WERI-Rb-1 (cell line): ENCODE measurements at regions not wholly inside any gene's neighbourhood (a gene's known extent, or its start where the extent isn't known, plus 50 kb on each side); places are given as distances from the start of the nearest gene placed in this dataset.
"Not testable (repeated sequence)": the region's sequence is repeated elsewhere in the genome, so short reads cannot be mapped to it uniquely, and the experiment has no call there.

Source experiments
- DNase-seq: peaks from one replicate; pipeline ENCODE4 v3.0.0-alpha.2; 2020
- H3K27ac ChIP-seq: fragments of 250-450 bp; sonication (Bioruptor Pico); 2 replicates; pipeline ENCODE4 v1.5.1; 2020; ENCODE audit warnings: mild to moderate bottlenecking, moderate library complexity
- H3K27me3 ChIP-seq: fragments of 250-450 bp; sonication (Bioruptor Pico); 2 replicates; pipeline ENCODE4 v1.5.1; 2021; ENCODE audit warnings: mild to moderate bottlenecking, low read depth, moderate library complexity; ENCODE audit not compliant: insufficient read depth, severe bottlenecking
- H3K36me3 ChIP-seq: fragments of 250-450 bp; sonication (Bioruptor Pico); 2 replicates; pipeline ENCODE4 v1.5.1; 2020; ENCODE audit warnings: mild to moderate bottlenecking, moderate library complexity
- H3K4me3 ChIP-seq: 2 replicates; pipeline ENCODE4 v1.5.1; 2011; ENCODE audit warnings: low read depth, mild to moderate bottlenecking, control low read depth, low read length
- H3K9me3 ChIP-seq: fragments of 250-450 bp; sonication (Bioruptor Pico); 2 replicates; pipeline ENCODE4 v1.5.1; 2021; ENCODE audit warnings: mild to moderate bottlenecking, moderate library complexity; ENCODE audit not compliant: severe bottlenecking
- TF ChIP-seq, protein P1 (sequence below): IDR thresholded peaks from 2 replicates; pipeline ENCODE4 v1.5.1; 2011; ENCODE audit warnings: low read depth, mild to moderate bottlenecking, control low read depth, inconsistent platforms, low read length

DNA sequence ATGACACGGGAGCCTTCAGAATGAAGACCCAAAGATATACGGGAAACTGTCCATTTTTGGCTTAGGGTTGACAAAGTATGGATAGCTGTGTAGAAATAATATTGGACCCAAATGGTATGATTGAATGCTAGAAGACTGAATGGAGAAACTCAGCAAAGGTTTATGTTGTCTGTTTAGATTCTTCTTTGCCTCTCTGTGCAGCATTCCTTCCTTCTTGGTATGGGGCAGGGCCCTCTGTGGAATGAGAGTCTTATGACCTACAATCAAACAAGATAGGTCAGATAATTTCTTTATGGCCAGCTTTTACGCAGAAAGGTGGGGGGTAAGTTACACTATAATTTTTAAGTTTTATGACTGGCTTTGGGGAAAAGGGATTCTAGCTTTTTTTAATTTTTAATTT lies 124.3 kb downstream of the PCDH10 start:
- H3K36me3 ChIP-seq, result no peaks in the 10 kb centered on the region
- TF ChIP-seq, protein P1, sequence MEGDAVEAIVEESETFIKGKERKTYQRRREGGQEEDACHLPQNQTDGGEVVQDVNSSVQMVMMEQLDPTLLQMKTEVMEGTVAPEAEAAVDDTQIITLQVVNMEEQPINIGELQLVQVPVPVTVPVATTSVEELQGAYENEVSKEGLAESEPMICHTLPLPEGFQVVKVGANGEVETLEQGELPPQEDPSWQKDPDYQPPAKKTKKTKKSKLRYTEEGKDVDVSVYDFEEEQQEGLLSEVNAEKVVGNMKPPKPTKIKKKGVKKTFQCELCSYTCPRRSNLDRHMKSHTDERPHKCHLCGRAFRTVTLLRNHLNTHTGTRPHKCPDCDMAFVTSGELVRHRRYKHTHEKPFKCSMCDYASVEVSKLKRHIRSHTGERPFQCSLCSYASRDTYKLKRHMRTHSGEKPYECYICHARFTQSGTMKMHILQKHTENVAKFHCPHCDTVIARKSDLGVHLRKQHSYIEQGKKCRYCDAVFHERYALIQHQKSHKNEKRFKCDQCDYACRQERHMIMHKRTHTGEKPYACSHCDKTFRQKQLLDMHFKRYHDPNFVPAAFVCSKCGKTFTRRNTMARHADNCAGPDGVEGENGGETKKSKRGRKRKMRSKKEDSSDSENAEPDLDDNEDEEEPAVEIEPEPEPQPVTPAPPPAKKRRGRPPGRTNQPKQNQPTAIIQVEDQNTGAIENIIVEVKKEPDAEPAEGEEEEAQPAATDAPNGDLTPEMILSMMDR, result no peak
- no peak for DNase-seq
- H3K27ac ChIP-seq, result no peak overlapping the region
- H3K9me3 ChIP-seq, result no peaks in the 10 kb centered on the region
- H3K4me3 ChIP-seq, result no peak overlapping the region
- H3K27me3 ChIP-seq, result no peaks in the 10 kb centered on the region

DNA sequence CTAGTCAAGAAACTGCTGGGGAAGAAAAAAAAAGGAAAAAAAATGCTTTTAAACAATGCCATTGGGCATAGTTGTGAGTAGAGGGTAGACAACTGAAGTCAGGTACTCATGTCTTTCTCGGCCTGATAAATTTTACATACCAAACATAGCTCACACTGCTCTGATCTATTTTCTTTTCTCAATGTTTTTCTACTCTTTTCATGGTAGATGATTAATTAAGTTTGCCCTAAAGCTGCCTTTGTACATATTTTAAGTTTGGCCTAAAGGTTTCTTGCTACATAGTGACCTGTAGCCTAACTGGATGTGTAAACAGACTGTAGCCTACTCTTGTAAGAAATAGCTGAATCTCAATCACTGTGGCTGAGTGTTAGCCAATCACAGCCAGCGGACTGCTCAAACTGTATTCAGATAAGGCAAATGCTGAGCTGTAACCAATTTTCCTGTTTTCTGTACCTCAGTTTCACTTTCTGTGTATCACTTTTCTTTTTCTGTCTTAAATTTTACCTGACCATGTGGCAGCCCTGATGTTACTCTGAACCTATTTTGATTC lies 121.0 kb downstream of the PCDH10 start:
- Histone ChIP-seq H3K36me3 (no peaks in the 10 kb centered on the region), H3K27me3 (no peaks in the 10 kb centered on the region), H3K4me3 (no peak overlapping the region), H3K9me3 (no peaks in the 10 kb centered on the region), H3K27ac (no peak overlapping the region)
- no peak for DNase-seq
- TF ChIP-seq, protein P1, result no peak

DNA sequence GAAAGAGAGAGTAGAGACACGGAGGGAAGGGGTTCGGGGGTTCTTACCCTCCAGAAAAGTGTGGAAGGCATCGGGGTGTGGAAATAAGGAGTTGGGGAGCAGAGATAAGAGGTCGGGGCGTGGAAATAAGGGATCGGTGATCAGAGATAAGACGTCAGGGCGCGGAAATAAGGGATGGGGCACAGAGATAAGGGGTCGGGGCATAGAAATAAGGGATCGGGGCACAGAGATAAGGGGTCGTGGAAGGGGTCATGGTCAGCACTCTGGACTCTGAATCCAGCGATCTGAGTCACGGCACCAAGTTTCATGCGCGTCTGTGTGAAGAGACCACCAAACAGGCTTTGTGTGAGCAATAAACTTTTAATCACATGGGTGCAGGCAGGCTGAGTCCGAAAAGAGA lies 119.1 kb downstream of the PCDH10 start:
- no peaks in the 10 kb centered on the region for H3K9me3 ChIP-seq
- DNase-seq, result no peak
- no peak overlapping the region for H3K27ac ChIP-seq
- no peaks in the 10 kb centered on the region for H3K27me3 ChIP-seq
- H3K4me3 ChIP-seq, result no peak overlapping the region
- no peaks in the 10 kb centered on the region for H3K36me3 ChIP-seq
- TF ChIP-seq, protein P1, result no peak

DNA sequence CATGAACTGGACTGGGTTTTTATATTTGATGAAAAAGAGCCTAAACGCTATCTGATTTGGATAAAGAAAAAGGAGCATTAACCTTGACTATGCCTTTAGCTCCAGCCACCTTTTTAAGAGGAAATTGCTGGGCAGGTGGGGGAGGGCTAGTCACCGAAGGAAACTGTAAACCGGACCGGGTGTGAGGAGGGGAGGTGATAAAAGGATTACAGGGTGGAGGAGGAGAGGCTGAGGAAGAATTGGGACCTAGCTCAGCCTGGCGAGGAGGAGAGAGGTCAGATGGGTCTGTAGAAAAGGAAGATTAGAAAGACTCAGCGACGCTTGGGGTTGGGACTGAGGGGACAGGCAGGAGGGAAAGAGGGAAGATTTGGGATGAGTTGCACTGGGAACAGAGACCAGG lies 118.4 kb downstream of the PCDH10 start:
- not testable (repeated sequence) for H3K9me3 ChIP-seq, H3K27ac ChIP-seq, H3K36me3 ChIP-seq, DNase-seq, H3K4me3 ChIP-seq, H3K27me3 ChIP-seq

DNA sequence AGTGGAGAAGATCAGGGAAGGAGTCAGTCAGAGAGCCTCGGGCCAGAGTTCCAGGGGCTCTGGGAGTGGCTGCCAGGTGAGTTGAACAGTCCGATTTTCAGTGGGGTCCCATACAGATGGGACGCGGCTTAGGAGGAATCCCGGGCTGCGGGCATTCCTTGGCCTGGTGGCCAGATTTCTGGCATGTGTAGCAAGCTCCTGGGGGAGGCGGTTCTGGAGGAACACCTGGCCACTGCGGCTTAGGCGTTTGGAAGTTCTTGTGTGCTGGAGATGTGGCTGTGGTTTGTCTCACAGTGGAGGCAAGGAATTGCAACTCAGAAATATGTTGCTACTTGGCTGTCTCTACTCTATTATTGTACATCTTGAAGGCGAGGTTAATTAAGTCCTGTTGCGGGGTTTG lies 117.9 kb downstream of the PCDH10 start:
- H3K27ac ChIP-seq, H3K36me3 ChIP-seq: not testable (repeated sequence)

DNA sequence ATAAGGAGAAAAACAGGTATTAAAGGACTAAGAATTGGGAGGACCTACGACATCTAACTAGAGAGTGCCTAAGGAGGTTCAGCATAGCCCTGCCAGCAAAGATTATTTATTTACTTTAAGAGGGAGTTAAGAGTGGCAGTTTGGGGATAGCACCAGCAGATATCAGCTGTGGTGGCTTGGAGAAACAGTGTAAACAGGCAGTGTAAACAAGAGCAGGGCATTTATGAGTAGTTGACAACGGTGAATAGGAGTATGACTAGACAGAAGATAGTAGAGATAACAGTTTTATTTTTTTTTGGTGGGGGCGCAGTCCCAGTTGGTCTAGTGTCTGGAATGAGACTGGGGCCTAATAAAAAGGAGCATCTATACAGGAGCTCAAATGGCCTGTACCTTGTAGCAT lies 115.2 kb downstream of the PCDH10 start:
- not testable (repeated sequence) for DNase-seq, H3K27me3 ChIP-seq, H3K4me3 ChIP-seq, H3K36me3 ChIP-seq, H3K9me3 ChIP-seq, H3K27ac ChIP-seq

More for the DNA sequence above, 117.9 kb downstream of the PCDH10 start:
- not testable (repeated sequence) for H3K27me3 ChIP-seq, DNase-seq, H3K4me3 ChIP-seq, H3K9me3 ChIP-seq

DNA sequence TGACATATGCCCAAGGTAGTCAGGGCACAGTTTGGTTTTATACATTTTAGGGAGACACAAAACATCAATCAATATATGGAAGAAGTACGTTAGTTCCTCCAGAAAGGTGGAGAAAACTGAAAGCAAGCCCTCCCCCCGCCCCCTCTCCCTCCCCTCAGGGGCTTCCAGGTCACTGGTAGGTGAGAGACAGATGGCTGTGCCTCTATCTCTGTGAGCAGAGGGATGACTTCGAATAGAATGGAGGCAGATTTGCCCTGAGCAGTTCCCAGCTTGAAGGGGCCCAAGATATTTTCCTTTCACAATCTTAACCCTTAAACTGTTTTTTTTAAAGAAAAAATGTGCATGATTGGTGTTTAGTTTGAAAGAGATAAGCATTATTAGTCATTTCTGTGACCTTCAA lies 114.0 kb downstream of the PCDH10 start:
- Histone ChIP-seq H3K27me3 (no peaks in the 10 kb centered on the region), H3K27ac (no peak overlapping the region), H3K9me3 (no peaks in the 10 kb centered on the region), H3K36me3 (no peaks in the 10 kb centered on the region), H3K4me3 (no peak overlapping the region)
- TF ChIP-seq, protein P1, result no peak
- no peak for DNase-seq
